ENCODE measurements at regions not wholly inside any gene's neighbourhood (a gene's known extent, or its start where the extent isn't known, plus 50 kb on each side); places are given as distances from the start of the nearest gene placed in this dataset.

GRCh38 chr6:49264496-49264895 lies 198.6 kb downstream of the MMUT start:
- TF ChIP-seq CTCF (IDR thresholded peaks at IDR 0.05) (no peak), POLR2AphosphoS5 (IDR thresholded peaks at IDR 0.05) (no peak)
